Stimulated activated CD4-positive, alpha-beta T cell treated with anti-CD3 and anti-CD28 coated beads, Interleukin-4, amount 100 ng/mL, for 1 hour (primary cell): ENCODE measurements at regions not wholly inside any gene's neighbourhood (a gene's known extent, or its start where the extent isn't known, plus 50 kb on each side); places are given as distances from the start of the nearest gene placed in this dataset.

ENCODE experiments used
- DNase-seq: peaks from one replicate; pipeline ENCODE4 v3.0.0-alpha.2; 2020

DNA sequence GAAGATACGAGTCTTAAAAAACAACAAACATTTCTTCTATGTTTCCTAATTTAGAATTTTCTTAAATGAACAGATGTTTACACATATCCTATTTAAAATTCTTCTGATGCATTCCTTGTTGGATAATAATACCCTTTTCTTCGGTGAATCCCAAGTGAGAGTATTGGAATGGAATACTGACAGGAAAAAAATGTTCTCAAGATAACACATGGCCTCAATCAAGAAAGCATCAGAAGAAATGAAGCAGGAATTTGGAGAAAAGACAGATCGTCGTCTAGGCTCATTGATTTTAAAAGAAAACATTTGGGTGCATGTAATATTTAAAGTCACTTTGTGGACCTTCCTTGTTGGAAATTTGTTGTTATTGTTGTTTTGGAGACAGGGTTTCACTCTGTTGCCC lies 196.9 kb upstream of the ANK2 start:
- DNase-seq: no peak

DNA sequence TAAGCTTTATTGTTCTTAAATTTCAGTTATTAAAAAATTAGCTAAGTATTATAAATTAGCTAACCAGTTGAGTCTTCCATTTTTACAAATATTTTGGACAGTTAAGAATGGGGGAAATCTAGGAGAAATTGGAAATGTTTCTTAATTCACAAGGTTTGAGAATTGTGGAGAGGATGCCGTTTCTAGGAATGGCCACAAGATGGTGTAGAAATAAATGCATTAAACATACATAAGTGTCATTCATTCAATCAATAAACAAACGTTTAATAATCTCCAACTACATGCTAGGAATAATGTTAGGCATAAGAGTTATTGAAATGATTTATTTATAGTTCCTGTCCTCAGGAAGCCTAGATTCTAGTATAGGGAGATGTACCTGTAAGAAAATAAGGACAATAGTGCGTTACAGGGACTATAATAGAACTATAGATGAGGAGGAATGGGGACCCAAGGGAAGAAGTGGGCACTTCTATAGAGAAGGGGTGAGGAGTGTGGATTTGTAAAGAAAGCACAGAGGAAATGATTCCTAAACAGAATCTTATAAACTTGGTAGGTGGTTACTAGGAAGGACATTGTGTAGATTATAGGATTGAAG lies 195.7 kb upstream of the ANK2 start:
- DNase-seq: no peak

- no peak for DNase-seq
These were observed 195.0 kb upstream of the ANK2 start for GRCh38 chr4:112854420-112854819.

DNA sequence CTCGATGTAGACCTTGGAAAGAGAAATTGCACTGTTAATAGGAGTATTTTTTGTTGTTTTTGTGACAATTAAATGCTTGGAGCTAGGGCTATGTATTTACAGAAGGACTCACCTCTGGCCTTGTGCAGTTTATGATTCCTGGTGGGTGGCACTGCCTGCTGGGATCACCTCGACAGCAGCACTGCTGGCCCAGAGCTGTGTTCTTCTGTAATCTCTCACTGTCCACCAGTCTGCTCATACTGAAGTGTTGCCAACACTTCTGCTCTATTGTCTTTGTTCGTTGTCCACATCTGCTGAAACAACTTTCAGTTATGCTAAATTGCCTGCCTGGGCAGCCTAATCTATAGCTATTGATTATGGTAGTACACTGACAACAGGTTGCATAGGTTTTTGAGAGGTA lies 194.4 kb upstream of the ANK2 start:
- DNase-seq: no peak

GRCh38 chr4:112857461-112857860 lies 192.0 kb upstream of the ANK2 start:
- DNase-seq: no peak

DNA sequence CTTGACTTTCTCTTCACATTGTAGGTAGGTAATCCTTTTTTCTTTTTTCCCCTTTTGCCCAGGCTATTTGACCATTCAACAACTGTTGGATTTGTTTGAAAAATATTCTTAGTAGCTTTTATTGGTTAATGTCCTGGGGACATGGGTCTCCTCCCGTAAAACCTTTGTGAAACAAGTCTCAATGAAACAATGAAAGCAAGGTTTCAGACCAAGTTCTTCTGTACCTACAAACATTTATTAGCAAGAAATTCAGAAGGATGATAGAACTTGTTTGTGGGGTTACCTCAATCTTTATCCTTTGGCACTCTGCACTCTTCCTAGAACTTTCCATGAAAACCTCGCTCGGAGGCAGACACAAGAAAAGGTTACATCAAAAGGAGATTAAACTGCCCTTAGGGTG lies 190.7 kb upstream of the ANK2 start:
- no peak for DNase-seq

DNA sequence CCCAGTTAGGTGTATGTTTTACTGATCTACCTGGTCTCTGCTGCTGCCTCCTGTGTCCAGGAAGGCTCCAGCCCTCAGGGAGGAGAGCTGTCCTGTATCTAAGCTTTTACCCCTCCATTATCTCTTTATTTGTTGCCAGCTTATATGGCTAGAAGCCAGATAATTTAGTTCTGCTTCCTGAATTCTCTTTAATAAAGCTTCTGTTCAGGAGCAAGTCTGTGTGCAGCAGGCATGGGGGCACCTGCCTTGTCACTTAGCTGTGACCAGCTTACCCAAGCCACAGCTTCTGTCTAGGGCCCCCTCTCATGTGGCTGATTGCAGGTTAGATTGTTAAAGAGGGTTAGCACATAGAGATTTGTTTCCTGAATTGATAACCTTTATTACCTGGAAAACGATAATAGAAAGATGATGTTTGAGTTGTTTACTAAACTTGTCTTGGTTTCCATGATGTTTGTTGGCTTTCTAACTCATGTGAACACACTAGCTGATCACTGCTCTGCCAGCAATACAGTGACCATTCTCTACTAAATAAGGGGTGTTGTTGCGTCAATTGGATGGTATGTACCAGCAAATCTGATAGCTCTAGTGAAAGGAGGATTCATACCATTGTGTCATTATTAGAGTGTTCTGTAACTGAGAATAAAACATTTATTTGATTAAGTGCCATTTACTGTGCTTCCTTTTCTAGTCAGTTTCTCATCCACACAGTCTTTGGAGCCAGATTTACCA lies 189.8 kb upstream of the ANK2 start:
- DNase-seq: no peak

DNA sequence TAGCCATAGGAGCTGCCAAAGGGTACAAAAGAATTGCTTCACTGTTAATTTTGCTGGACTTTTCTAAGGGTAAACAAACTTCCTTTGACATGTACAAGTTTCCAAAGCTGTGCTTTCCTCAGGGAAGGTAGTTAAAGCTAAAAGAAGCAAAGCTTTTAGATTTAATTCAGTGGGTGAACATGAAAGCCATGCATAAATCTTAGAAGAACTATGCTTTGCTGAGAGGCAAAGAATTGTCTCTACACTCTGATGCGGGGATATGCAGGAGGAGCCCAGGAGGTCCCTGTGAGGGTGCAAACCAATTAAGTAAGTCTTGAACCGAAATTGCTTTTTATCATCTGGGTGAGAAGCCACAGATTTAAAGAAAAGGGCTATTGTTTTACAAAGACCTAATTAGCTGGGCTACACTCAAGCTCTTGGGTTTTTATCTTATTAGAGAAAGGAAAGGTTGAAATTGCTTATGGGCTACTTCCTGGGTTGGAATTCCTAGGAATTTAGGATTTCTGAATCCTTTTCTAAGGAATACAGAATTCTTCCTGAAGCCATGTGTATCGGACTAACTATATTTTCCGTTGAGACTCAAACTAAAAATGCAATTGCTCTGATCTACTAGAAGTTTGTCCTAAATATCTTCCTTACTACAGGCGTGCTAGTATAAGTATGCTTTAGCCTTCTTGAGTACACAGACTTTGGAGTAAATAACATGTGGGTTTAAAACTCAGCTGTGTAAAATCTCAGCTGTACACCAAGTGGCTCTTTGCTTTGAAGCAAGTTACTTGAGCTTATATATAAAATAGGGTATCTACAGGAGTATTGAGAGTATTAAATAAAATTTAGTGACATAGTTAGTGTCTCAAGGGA lies 188.4 kb upstream of the ANK2 start:
- DNase-seq: no peak

DNA sequence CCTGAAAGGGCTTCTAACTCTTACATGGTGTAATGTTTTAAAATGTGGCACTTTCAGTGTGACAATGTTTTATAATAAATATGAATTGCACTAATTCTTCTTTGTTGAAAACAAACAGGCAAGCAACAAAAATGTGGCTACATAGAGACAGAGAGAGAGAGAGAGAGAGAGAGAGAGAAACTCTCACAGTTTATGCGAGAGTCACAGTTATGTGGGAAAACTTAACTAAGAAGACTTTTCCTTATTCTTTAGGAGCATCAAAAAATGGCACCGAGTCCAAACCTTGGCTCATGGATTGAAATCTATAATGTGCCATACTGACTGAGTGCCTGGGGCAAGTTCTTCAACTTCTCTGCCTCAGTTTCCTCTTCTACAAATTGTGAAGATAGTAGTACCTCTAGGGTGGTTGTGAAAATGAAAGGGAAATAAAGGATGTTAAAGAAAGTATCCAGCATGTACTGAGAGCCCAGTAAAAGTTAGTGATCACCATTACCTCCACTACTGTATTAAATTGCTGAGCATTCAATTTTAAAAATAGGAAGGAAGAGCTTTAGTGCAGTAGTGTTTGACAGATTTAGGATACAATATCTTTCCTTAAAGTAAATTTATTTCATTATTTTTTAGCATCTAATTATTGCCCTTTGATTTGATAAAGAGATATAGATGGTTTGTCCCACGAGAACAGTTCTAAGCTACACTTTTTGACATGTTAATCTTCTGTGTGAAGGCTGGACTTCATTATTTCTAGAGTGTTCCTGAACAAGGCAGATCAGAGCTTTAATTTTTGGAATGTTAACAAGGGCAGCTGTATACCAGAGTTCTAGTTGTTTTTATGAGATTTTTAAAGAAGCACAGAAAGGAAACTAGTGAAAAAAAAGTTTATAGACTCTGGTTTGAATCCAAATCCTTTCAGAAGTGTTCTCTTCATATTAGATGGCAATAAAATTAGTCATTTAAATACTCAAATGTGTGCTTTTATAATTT lies 187.5 kb upstream of the ANK2 start:
- DNase-seq: no peak

GRCh38 chr4:112865443-112865842 lies 184.0 kb upstream of the ANK2 start:
- no peak for DNase-seq

DNA sequence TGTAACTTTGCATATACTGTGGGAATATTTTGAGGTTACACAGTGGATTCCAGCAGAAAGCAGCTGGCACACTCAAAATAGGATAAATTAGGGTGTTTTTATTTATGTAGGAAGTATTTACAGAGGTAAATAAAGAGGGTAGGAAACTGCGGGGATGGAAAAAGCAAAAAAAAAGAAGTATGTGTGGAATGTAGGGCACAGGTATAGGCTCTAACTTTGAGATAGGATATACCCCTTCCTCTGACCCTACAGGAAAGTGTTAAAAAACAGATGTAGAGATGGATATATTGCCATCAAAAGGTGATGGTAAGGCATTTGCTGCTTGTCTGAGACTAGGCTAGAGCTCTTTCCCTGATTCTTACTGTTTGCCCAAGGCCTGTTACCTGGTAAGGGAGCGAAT lies 173.1 kb upstream of the ANK2 start:
- no peak for DNase-seq

DNA sequence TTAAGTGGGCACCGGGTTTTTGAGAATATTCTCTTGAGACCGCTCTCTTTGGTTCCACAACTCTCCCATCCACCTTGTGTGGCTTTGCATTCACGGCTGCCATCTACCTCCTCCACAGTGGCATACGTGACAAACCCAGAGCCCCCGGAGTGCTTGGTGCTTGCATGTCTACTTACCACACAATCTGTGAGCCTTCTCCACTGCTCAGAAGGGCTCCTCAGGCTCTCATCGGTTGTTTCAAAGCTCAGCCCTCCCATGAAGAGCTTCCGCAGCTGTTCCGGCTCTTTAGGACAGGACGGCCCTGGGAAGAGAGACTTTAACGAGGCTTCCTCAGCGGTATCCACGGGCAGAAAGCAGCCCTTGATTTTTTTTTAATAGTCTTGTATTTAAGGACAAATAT lies 167.6 kb upstream of the ANK2 start:
- DNase-seq: no peak

DNA sequence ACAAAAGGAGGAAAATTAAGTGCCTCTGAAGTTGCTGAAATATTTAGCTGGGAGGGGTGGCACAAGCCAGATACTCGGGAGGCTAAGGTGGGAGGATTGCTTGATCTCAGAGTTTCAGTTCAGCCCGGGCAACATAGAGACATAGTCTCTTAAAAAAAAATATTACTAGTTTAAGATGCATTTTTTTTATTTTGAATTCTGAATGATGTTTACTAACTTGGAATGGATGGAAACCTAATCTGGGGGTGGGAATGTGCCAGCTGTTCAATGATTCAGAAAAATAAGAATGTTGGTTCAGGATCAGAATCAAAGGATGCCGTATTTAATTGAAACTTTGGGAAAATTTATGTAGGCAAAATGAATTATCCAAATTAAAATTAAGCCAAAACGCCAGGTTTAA lies 167.2 kb upstream of the ANK2 start:
- DNase-seq: no peak

- DNase-seq: no peak
These were observed 165.0 kb upstream of the ANK2 start for GRCh38 chr4:112884406-112884805.

DNA sequence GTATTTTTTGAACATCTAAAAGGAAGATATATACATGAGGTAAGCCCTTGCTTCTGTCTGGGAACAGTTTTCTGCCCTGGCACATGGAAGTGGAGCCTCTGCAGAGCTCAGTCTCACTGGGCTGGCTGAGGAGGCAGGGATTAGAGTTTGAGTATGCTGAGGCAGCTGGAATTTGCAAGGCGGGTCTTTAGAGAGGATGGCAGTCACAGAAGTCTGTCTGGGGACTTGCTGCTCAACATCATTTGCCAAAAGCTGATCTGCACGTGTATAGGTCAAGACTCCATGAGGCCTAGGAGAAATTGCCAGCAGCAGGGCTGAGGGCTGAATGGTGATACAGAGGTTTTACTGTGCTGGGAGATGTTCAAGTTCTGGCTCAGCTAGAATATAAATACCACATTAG lies 163.6 kb upstream of the ANK2 start:
- no peak for DNase-seq

DNA sequence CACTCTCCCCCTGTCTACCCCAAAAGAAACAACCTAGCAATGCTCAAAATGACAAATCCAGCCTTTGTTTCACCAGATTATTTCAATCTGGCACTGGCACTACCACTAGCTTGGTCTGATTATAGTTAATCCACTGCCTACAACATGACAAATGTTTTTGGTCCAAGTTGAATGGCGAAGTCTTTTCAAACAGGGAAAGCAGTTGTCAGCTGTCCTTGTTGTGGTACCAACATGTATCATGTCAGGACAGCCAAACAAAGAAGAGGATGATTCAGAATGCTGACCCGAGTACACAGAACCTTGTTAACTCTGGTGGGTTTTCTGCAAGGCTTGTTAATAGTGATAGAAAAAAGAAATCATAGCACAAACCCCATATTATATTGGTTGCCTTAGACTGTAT lies 160.8 kb upstream of the ANK2 start:
- DNase-seq: no peak

DNA sequence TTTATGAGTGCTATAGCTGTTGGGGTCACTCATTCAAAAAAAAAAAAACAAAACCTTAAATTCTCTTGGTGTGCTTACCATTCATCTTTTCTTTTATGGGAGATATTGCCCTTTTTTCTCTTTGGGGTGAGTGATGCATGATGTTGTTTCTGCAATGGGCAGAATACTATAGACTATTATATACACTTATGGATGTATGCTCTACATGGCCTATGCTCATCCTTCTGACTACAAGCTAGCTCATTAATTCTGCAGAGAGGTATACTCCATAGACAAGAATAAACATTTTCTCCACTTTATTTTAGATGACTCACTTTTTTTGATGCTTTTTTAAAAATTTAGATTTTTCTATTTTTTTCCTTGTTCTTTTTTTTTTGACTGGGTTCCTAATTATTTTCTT lies 160.3 kb upstream of the ANK2 start:
- DNase-seq: no peak

DNA sequence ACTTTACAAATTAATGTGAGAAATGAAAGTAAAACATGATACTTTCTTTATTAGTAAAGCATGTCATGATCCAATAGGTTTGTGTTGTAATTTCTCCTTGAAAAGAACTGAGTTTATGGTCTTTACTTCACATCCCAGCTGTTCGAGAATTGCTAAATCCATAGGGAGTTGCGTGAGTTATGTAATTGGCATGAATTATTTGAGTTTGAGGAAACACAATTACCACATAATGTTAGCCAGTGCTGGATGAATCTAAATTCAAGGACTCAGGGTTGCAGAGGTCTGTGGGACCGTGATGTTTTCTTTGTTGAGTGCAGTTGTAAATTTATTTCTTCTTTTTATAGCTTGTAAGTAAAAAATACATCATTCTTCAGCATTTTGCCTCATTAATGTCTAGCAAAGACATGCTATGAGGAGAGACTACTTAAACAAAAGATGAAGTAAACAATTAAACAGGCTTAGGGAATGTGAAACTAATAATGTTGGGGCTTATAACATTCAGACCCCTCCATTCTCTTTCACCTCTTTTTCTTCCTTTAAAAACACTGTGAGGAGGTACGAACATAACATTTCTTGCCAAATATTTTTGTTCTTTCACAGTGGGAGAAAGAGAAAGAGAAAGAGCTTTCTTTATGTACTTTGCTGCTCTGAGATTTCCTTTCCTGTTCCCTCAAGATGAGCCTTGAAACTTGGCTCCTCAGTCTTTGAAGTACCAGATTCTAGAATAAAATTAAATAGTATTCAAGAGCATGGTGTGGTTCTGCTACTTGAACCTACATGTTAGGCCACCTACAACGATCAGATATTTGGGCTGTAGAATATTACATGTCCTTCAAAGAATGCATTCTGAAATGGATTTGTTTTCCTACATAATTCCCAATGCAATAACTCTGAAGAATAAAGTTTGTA lies 159.6 kb upstream of the ANK2 start:
- no peak for DNase-seq

GRCh38 chr4:112894480-112894879 lies 155.0 kb upstream of the ANK2 start:
- no peak for DNase-seq

DNA sequence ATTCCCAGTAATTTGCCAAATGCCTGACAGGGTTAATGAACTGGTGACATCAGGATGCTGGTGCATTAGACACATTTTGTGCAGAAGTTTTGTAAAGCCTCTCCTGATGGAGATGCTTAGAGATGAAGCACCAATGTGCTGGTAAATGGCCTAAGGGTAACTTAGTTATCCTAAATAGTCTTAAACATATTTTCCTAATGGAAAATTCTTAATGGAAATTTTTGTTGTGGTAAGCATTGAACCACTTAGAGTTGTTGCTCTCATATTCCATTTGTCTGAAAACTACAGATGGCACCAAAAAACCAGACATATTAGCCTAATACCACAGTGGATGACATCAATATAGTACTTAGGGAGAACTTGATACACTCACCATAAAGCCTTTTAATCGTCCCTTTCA lies 154.5 kb upstream of the ANK2 start:
- no peak for DNase-seq

DNA sequence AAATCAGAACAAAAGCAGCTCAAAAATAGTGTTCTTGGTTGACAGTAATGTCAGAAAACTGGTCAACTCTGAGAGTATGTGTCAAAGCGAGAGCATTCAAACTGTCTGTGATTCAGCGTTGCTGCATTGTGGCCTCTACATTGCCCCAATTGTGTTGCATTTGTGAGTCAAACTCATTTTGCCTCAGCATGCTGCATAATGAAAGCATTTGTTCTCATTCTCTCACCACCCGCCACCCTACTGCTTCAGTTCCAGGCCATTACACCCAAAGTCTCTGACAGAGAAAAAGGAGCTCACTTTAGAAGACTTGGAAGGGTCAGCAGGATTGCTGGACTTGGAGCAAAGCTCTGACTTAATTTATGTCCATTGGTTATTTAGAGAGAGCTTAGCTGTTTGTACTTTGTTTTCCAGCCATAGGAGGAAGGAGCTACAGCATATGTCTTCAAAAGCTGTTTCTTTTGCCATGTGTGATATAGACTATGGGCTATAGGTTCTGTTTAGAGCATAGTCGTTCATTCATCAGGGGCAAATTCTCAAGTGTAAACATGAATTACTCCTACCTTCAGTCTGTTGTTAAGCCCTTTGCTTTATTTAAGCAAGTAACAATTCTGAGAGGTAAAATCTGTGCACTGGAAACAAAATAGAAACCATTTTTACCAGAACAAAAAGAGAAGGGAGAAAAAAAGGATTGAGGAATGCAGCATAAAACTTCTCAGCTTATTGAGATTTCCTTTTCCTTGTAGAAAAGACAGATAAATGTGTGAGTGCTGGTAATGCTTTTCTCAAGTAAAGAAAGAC lies 153.4 kb upstream of the ANK2 start:
- DNase-seq: no peak
